Transverse colon (tissue), 4 donors: ENCODE measurements at regions not wholly inside any gene's neighbourhood (a gene's known extent, or its start where the extent isn't known, plus 50 kb on each side); places are given as distances from the start of the nearest gene placed in this dataset.

Experiments
- DNase-seq: peaks from one replicate; pipeline ENCODE4 v3.0.0-alpha.2; 2019
- H3K27ac ChIP-seq, 4 donors: fragments of 200-600 bp; sonication (generic); 2 replicates each; pipeline ENCODE4 v1.5.1; 2016 to 2018; ENCODE audit warnings: inconsistent platforms in 4 of 4
- H3K27me3 ChIP-seq: fragments of 200-600 bp; sonication (generic); 2 replicates; pipeline ENCODE4 v1.5.1; 2017; ENCODE audit warnings: inconsistent platforms
- H3K36me3 ChIP-seq, 4 donors: fragments of 200-600 bp; sonication (generic); 2 replicates each; pipeline ENCODE4 v1.5.1; 2017 to 2019; ENCODE audit warnings: inconsistent platforms in 4 of 4
- H3K4me1 ChIP-seq, 4 donors: fragments of 200-600 bp; sonication (generic); 2 replicates each; pipeline ENCODE4 v1.5.1; 2017 to 2020; ENCODE audit warnings: inconsistent platforms in 4 of 4
- H3K4me3 ChIP-seq, 4 donors: fragments of 200-600 bp; sonication (generic); 1 replicate in 1 of 4; 2 replicates in 3 of 4; pipeline versions ENCODE4 v1.5.1 to v1.6.1; 2017 to 2019; ENCODE audit warnings: inconsistent platforms in 4 of 4
- H3K9me3 ChIP-seq, 2 donors: fragments of 200-600 bp; sonication (generic); 2 replicates each; pipeline ENCODE4 v1.5.1; 2017 to 2019; ENCODE audit warnings: inconsistent platforms in 2 of 2
- EP300 ChIP-seq: sonication (generic); formaldehyde crosslinking; IDR thresholded peaks from one replicate; pipeline ENCODE4 v1.6.1; 2017; ENCODE audit warnings: antibody characterized with exemption, low read depth
- POLR2A ChIP-seq: fragments of 450-650 bp; IDR thresholded peaks from one replicate; pipeline ENCODE4 v1.6.1; 2016; ENCODE audit warnings: antibody characterized with exemption, mild to moderate bottlenecking, moderate library complexity
- POLR2AphosphoS5 ChIP-seq, 3 donors: sonication (generic); formaldehyde crosslinking; IDR thresholded peaks; one replicate each; pipeline ENCODE4 v1.6.1; 2016; ENCODE audit warnings: antibody characterized with exemption in 3 of 3
- WGBS, 2 donors: methylation state at CpG; one replicate each; pipeline ENCODE4 v1.1.5; 2018; ENCODE audit warnings: low coverage in 1 of 2; 5-methylcytosine and 5-hydroxymethylcytosine counted together
- in situ Hi-C, 4 donors: fragments of 200-750 bp; cut with MboI; loops; one replicate each; pipeline versions ENCODE4 v1.15.0 to v1.15.1; 2017; ENCODE audit warnings: low sequenced_read_pairs in 3 of 4, low pct_ligation_motif_present in 1 of 4, low pct_unique_long_range_greater_than_20kb in 1 of 4
- intact Hi-C: fragments of 100-400 bp; cut with DNase I; formaldehyde crosslinking; loops from one replicate; pipeline ENCODE4 v1.15.1; 2023; ENCODE audit warnings: low total_unique reads
- TF ChIP-seq, protein P1 (sequence below), 5 experiments: fragments of 200-600 bp in 3 of 5; fragments of 450-650 bp in 2 of 5; sonication (generic) in 3 of 5; IDR thresholded peaks; 1 replicate in 2 of 5; 2 replicates in 3 of 5; pipeline ENCODE4 v1.5.1; 2016 to 2017; ENCODE audit warnings: antibody characterized with exemption in 5 of 5, inconsistent platforms in 3 of 5, mild to moderate bottlenecking in 2 of 5, moderate library complexity in 1 of 5

DNA sequence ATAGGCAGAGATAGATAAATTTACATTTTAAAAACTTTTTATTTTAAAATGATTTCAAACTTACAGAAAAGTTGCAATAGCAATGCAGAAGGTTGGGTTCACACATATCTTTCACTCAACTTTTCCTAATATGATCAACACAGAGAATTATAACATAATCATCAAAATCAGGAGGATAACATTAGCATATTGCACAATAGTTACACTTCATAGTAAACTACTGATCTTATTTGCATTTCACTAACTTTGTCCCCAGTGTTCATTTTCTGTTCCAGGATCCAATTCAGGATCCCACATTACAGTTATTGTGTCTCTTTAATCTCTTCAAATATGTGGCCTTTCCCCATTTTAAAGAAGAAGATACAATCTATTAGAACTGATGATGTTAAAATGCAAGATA is 115.4 kb upstream of the ETV6 start:
- TF ChIP-seq, protein P1, sequence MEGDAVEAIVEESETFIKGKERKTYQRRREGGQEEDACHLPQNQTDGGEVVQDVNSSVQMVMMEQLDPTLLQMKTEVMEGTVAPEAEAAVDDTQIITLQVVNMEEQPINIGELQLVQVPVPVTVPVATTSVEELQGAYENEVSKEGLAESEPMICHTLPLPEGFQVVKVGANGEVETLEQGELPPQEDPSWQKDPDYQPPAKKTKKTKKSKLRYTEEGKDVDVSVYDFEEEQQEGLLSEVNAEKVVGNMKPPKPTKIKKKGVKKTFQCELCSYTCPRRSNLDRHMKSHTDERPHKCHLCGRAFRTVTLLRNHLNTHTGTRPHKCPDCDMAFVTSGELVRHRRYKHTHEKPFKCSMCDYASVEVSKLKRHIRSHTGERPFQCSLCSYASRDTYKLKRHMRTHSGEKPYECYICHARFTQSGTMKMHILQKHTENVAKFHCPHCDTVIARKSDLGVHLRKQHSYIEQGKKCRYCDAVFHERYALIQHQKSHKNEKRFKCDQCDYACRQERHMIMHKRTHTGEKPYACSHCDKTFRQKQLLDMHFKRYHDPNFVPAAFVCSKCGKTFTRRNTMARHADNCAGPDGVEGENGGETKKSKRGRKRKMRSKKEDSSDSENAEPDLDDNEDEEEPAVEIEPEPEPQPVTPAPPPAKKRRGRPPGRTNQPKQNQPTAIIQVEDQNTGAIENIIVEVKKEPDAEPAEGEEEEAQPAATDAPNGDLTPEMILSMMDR (IDR thresholded peaks at IDR 0.05): no peak
- TF ChIP-seq EP300 (no peak), POLR2AphosphoS5 (IDR thresholded peaks at IDR 0.05) (no peak), POLR2A (no peak)

DNA sequence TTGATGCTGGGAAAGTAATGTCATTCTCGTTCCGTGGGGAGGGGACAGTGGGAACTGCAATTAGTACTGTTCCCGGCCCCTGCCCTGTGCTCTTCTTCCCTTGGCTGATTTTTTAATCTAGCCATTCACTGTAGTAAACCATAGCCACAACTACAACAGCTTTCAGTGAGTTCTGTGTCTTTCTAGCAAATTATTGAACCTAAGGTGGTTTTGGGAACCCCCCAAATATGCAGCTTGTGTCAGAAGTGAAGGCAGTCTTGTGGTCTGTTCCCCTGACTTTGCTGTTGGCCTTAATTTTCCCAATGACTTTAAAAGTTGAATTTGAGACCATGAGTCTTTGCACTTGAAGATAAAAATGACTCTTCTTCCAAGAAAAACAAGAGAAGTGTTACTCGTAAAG is 114.3 kb upstream of the ETV6 start:
- no peak for DNase-seq
- TF ChIP-seq POLR2AphosphoS5 (IDR thresholded peaks at IDR 0.05) (no peak), EP300 (no peak), POLR2A (no peak)
- TF ChIP-seq, protein P1 (IDR thresholded peaks at IDR 0.05): no peak
- in situ Hi-C loops (no loop called here), intact Hi-C loops (no loop called here)
- Histone ChIP-seq H3K36me3 (no peaks in the 10 kb centered on the region), H3K9me3 (no peaks in the 10 kb centered on the region), H3K4me3 (no peak overlapping the region), H3K27ac (no peak overlapping the region), H3K4me1 (no peaks in the 10 kb centered on the region), H3K27me3 (no peaks in the 10 kb centered on the region)
- WGBS, 2 donors: 83 to 86% methylated on average over 4 of the region's 4 CpGs

More for the DNA sequence above, 115.4 kb upstream of the ETV6 start:
- no peaks in the 10 kb centered on the region for H3K36me3 ChIP-seq
- in situ Hi-C loops (no loop called here), intact Hi-C loops (no loop called here)
- no peaks in the 10 kb centered on the region for H3K9me3 ChIP-seq
- no peaks in the 10 kb centered on the region for H3K27me3 ChIP-seq
- H3K4me1 ChIP-seq: no peaks in the 10 kb centered on the region
- H3K27ac ChIP-seq: no peak overlapping the region
- no peak overlapping the region for H3K4me3 ChIP-seq
- DNase-seq: no peak

DNA sequence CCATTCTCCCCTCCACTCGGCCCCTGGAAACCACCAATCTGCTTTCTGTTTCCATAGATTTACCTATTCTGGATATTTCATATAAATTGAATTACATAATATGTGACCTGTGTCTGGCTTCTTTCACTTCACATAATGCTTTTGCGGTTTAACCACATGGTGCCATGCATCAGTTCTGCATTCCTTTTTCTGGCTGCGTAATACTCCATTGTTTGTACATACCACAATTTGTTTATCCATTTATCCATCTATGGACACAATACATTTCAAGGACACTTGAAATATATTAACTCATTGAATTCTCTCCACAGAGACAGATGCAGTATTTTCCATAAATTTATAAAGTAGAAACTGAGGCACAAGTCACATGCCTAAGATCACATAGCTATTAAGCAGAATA is 110.3 kb upstream of the ETV6 start:
- intact Hi-C loops (no loop called here), in situ Hi-C loops (no loop called here)
- Histone ChIP-seq H3K36me3 (no peaks in the 10 kb centered on the region), H3K9me3 (no peaks in the 10 kb centered on the region), H3K27ac (no peak overlapping the region), H3K4me3 (no peak overlapping the region), H3K27me3 (no peaks in the 10 kb centered on the region), H3K4me1 (peaks cover 0 to 4% (median 2%) of the 10 kb centered on the region in 4 donors)
- WGBS, 2 donors: 89 to 93% methylated on average over 2 to 3 of the region's 3 CpGs
- no peak for DNase-seq
- TF ChIP-seq, protein P1 (IDR thresholded peaks at IDR 0.05): no peak
- TF ChIP-seq POLR2A: no peak
- TF ChIP-seq POLR2AphosphoS5 (IDR thresholded peaks at IDR 0.05): no peak
- no peak for TF ChIP-seq EP300

DNA sequence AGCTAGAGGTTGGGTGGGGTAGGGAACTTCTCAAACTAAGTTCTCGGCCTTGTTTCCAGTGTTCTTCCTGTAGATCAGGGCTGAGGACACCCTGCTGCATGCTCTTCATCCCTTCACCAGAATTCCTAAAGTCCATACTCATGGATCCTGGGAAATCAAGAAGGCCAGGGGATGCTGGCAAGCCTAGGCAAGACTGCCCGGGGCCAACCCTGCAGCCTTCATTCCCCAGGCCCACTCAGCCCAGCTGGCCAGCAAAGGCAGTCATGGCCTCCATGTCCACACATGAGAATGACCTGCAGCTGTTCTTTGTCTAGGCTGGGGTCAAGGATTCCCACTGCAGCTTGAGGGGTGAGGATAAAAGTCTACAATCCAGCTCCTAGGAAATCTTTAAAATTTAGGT is 109.3 kb upstream of the ETV6 start:
- in situ Hi-C loops (no loop called here), intact Hi-C loops (no loop called here)
- Histone ChIP-seq H3K4me3 (no peak overlapping the region), H3K4me1 (peaks cover 0 to 8% (median 3%) of the 10 kb centered on the region in 4 donors), H3K36me3 (no peaks in the 10 kb centered on the region), H3K27me3 (no peaks in the 10 kb centered on the region), H3K27ac (no peak overlapping the region), H3K9me3 (no peaks in the 10 kb centered on the region)
- WGBS, 2 donors: 82 to 100% methylated on average over 1 to 2 of the region's 2 CpGs
- TF ChIP-seq, protein P1 (IDR thresholded peaks at IDR 0.05): no peak
- TF ChIP-seq POLR2AphosphoS5 (IDR thresholded peaks at IDR 0.05) (no peak), POLR2A (no peak), EP300 (no peak)
- no peak for DNase-seq
